AG08396 (cell line): ENCODE measurements at regions not wholly inside any gene's neighbourhood (a gene's known extent, or its start where the extent isn't known, plus 50 kb on each side); places are given as distances from the start of the nearest gene placed in this dataset.

ENCODE experiments used
- DNase-seq: peaks from one replicate; pipeline ENCODE4 v3.0.0; 2012; ENCODE audit warnings: low spot score, mixed read lengths

- DNase-seq, result no peak
Measured at GRCh38 chr11:92703449-92703830, 266.0 kb upstream of the MTNR1B start.

DNA sequence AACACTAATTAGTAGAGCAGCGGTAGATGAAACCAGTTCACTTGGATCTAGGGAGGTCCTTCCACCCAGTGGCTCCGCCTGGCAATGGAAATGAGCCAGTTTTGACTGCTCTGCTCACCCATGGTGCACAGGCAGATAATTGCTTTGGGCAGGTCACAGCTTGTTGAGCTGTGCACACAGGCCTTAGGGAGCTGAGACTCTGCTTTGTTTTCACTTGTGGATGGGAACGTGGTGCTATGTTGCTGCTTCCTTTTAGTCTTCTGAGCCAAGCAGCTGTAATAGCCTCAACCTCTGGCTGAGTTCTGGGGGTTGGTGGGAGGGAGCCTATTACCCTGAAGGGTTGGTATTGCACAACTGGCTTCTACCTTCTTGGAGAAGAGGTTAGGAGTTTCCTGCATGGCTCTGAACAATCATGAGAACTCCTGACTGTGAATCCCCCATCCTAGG is 262.3 kb upstream of the MTNR1B start:
- no peak for DNase-seq

DNA sequence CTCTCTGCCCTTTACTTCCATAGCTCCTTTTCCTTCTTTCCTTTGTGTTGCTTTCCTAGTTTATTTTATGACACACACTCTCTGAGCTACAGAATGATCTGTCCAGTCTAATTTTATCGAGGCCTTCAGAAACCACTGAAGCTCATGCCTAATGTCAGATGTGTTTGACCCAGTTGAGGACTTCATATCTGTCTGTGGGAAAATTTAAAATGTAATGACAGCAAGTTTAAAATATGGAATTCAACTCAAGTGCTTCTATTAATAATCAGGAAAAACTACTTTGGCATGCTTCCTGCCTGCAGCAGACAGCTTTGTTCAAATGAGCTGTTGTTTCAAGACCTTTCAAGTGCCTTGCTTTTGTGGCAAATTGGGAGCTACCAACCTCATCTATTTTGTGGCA is 261.8 kb upstream of the MTNR1B start:
- no peak for DNase-seq

DNA sequence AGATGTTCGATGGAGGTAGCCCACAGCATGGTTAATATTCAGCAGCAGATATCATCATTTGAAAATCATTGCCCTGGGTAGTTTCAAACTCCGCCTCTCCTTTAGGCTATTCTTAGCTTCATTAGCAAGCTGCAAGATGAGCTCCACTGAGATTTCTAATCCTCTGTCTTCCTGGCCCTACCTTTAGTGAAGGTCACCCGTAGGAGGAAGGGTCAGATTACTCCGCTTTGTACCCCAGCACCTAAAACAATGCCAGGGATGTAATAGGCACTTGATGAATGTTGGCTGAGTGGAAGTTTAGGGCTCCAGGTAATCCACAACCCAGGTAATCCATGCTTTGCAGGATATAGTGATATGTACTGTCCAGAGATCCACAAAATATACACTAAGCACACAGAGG is 260.1 kb upstream of the MTNR1B start:
- no peak for DNase-seq

DNA sequence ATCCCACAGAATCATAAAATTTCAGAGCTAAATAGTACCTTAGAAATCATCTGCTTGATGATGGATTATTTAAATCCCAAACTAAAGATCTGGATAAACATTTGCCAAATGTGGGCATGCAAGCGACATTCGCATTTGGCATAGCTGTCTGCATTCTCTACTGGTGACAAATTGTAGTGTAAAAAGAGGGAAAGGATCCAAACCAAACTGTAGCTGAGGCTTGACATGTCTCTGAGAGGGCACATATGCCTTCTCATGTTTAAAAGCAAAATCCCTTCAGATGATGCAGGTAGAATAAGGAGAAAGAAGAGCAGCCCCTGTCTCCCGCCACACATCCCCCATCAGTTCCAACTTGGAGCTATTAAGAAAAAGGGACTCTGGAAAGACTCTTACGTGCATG is 257.5 kb upstream of the MTNR1B start:
- DNase-seq, result no peak

DNA sequence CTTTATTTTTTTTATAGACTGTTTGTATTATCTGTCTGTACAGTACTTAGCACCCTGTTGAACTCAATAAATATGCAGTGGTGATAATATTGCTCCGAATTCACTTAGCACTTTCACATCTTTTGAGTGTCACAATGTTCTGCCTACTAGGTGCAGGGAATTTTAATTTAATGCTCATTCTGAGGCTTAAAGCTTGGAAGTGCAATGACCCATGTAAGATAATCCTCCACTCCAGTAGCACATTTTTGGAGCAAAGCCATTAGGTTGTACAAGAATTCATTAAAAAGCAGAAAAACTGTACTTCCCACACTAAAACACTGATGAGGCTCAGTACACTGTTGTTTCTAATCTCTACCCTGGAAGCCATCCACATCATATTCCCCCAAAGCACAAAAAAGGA is 255.3 kb upstream of the MTNR1B start:
- no peak for DNase-seq

DNA sequence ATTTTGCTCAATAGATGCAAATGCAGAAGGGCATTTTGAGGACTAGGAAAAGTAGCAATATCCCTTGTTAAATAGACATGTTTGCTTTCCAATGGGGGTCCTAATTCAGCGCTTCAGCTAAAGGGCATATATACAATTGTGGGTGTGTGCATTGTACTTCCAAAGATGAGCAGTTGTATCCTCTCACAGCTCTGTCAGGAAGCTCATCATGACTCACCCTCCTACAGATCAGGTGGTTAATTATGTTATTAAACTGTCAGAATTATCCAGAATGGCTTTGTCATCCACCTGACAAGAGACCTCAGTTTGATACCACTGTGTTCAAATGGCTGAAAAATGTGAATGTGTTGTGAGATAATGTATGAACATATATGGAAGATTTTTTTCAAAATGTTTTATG is 252.2 kb upstream of the MTNR1B start:
- no peak for DNase-seq

- no peak for DNase-seq
Measured at GRCh38 chr11:92720385-92720784, 249.1 kb upstream of the MTNR1B start.

- no peak for DNase-seq
Measured at GRCh38 chr11:92725352-92725751, 244.1 kb upstream of the MTNR1B start.

DNA sequence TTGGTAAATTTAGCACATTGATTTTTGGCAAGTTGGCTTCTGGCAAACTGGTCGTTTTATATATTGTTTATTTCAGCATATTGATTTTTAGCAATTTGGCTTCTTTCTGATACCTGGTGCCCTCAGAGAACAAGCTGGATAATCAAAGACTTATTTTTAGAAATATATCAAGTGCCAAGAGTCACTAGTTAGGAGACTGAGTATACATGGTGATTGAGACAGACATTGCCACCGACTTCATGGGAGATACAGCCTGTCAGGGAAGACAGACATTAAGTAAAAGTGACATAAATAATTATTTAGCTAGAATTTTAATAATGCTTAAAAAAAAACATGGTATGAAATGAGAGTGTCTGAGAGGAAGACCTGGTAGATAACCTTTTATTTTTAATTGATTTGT is 242.3 kb upstream of the MTNR1B start:
- DNase-seq, result no peak

- DNase-seq, result no peak
Measured at GRCh38 chr11:92727769-92728168, 241.7 kb upstream of the MTNR1B start.

GRCh38 chr11:92728628-92729027 is 240.8 kb upstream of the MTNR1B start:
- DNase-seq, result no peak

- no peak for DNase-seq
Measured at GRCh38 chr11:92735039-92735438, 234.4 kb upstream of the MTNR1B start.

- no peak for DNase-seq
Measured at GRCh38 chr11:92738276-92738675, 231.2 kb upstream of the MTNR1B start.

DNA sequence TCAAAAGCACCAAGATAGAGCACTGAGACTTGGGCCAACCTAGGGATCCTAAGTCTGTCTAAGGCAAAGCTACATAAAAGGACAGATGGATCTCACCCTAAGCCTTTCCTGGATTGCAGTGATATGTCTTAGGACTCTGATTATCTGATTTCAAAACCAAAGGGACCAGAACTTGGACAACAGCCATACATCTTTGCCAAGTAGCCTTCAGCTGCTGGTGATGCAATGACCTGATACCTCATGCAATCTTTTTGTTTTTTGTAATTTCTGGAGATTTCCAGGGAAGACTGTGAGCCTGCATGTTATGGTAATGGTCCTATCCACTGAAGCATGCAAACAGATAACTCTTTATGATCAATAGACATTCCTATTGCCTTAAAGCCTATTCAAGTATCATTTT is 230.4 kb upstream of the MTNR1B start:
- no peak for DNase-seq

DNA sequence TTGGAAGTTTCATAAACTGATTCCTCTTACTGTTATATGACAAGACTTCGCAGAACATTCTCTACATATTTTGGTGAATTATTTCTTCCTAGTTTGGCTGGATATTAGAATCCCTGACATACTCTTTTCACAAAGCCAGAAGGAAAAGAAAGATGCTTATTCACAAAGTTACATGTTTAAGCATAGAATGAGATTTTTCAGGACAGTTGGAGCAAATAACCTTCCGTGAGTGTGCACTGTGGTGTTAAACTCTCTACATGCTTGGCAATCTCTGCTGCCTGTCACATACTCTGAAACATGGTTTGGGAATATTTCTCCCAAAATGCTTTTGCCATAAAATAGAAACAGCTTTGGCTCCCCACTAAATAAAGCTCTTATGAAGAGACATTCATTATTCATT is 230.0 kb upstream of the MTNR1B start:
- DNase-seq, result no peak

- no peak for DNase-seq
Measured at GRCh38 chr11:92740276-92740675, 229.2 kb upstream of the MTNR1B start.

- DNase-seq, result no peak
Measured at GRCh38 chr11:92744929-92745585, 224.4 kb upstream of the MTNR1B start.

- no peak for DNase-seq
Measured at GRCh38 chr11:92750794-92751193, 218.7 kb upstream of the MTNR1B start.

DNA sequence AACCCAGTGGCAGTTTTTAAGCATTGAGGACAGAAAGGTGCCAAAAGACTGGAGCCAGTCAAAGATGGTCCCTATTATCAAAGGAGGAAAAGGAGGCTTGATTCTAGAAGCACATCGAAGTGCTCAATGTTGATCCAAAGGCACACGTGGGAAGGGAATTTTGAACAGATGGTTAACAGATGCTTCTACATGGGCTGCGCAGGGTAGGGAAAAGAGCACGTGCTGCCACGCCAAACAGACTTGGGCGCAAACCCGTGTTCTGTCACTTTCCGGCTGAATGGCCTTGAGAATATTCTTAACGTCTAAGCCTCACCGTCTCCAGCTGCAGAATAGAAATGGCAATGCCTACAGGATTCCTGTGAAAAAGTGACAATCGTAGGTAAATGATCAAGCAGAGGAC is 217.9 kb upstream of the MTNR1B start:
- no peak for DNase-seq

- no peak for DNase-seq
Measured at GRCh38 chr11:92752122-92752521, 217.3 kb upstream of the MTNR1B start.

DNA sequence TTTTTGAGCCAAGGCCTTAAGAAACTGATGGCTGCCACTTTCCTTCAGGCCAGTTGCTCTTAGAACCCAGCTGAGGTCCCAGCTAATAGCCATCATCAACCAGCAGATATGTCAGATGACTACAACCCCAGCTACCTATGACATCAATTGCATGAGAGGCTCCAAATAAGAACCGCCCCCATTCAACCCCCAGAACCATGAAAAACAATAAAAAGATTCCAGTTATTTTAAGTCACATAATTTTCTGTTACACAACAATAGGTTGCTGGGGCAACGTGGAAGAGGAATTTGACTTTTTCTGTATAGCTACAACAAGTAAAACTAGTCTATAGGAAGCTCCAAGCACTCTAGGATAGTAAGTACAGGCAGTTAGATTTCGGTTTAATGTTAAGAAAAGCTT is 216.3 kb upstream of the MTNR1B start:
- no peak for DNase-seq

GRCh38 chr11:92758241-92758780 is 211.1 kb upstream of the MTNR1B start:
- no peak for DNase-seq

- no peak for DNase-seq
Measured at GRCh38 chr11:92759571-92760214, 209.8 kb upstream of the MTNR1B start.
